ENCODE measurements at regions not wholly inside any gene's neighbourhood (a gene's known extent, or its start where the extent isn't known, plus 50 kb on each side); places are given as distances from the start of the nearest gene placed in this dataset.

- Histone ChIP-seq H3K9me3 (replicated peaks) (no peaks in the 10 kb centered on the region), H3K4me1 (replicated peaks) (no peaks in the 10 kb centered on the region), H3K36me3 (no peaks in the 10 kb centered on the region), H3K27me3 (replicated peaks) (no peaks in the 10 kb centered on the region), H3K27ac (no peak overlapping the region), H3K4me3 (no peak overlapping the region)
- no peak for DNase-seq (ENCODE audit: low read depth in 1 of 2, low spot score in 2 of 2)
Observed at GRCh38 chr4:59222221-59222620, 1977.9 kb upstream of the ADGRL3 start.

GRCh38 chr4:59223292-59223941 is 1976.7 kb upstream of the ADGRL3 start:
- H3K27me3 ChIP-seq (replicated peaks), result no peaks in the 10 kb centered on the region
- no peak for DNase-seq (ENCODE audit: low read depth in 1 of 2, low spot score in 2 of 2)
- no peak overlapping the region for H3K27ac ChIP-seq

GRCh38 chr4:59238212-59238611 is 1961.9 kb upstream of the ADGRL3 start:
- H3K4me3 ChIP-seq, result no peak overlapping the region
- H3K9me3 ChIP-seq (replicated peaks), result no peaks in the 10 kb centered on the region; the same call in 1 of the 2 replicates
- H3K4me1 ChIP-seq (replicated peaks), result no peaks in the 10 kb centered on the region
- H3K36me3 ChIP-seq, result no peaks in the 10 kb centered on the region
- H3K27ac ChIP-seq, result no peak overlapping the region
- H3K27me3 ChIP-seq (replicated peaks), result no peaks in the 10 kb centered on the region
- DNase-seq (ENCODE audit: low read depth in 1 of 2, low spot score in 2 of 2), result no peak

More at GRCh38 chr4:59223292-59223941, 1976.7 kb upstream of the ADGRL3 start:
- no peaks in the 10 kb centered on the region for H3K4me1 ChIP-seq (replicated peaks)
- no peak overlapping the region for H3K4me3 ChIP-seq
- no peaks in the 10 kb centered on the region for H3K36me3 ChIP-seq
- H3K9me3 ChIP-seq (replicated peaks), result no peaks in the 10 kb centered on the region

- H3K27me3 ChIP-seq (replicated peaks), result no peaks in the 10 kb centered on the region
- H3K4me3 ChIP-seq, result no peak overlapping the region
- DNase-seq (ENCODE audit: low read depth in 1 of 2, low spot score in 2 of 2), result no peak
- no peaks in the 10 kb centered on the region; the same call in 1 of the 2 replicates for H3K9me3 ChIP-seq (replicated peaks)
- H3K36me3 ChIP-seq, result no peaks in the 10 kb centered on the region
- no peaks in the 10 kb centered on the region for H3K4me1 ChIP-seq (replicated peaks)
- H3K27ac ChIP-seq, result no peak overlapping the region
Observed at GRCh38 chr4:59240011-59240410, 1960.1 kb upstream of the ADGRL3 start.

GRCh38 chr4:59243038-59243437 is 1957.1 kb upstream of the ADGRL3 start:
- Histone ChIP-seq H3K4me1 (replicated peaks) (no peaks in the 10 kb centered on the region), H3K9me3 (replicated peaks) (no peaks in the 10 kb centered on the region; the same call in 1 of the 2 replicates), H3K4me3 (no peak overlapping the region), H3K27me3 (replicated peaks) (no peaks in the 10 kb centered on the region), H3K36me3 (no peaks in the 10 kb centered on the region), H3K27ac (no peak overlapping the region)
- DNase-seq (ENCODE audit: low read depth in 1 of 2, low spot score in 2 of 2), result no peak

- H3K27ac ChIP-seq, result no peak overlapping the region
- H3K4me1 ChIP-seq (replicated peaks), result no peaks in the 10 kb centered on the region
- no peaks in the 10 kb centered on the region for H3K27me3 ChIP-seq (replicated peaks)
- DNase-seq (ENCODE audit: low read depth in 1 of 2, low spot score in 2 of 2), result no peak
- H3K4me3 ChIP-seq, result no peak overlapping the region
- no peaks in the 10 kb centered on the region for H3K36me3 ChIP-seq
- no peaks in the 10 kb centered on the region for H3K9me3 ChIP-seq (replicated peaks)
Observed at GRCh38 chr4:59247032-59247431, 1953.1 kb upstream of the ADGRL3 start.

- no peak for DNase-seq (ENCODE audit: low read depth in 1 of 2, low spot score in 2 of 2)
- Histone ChIP-seq H3K4me3 (no peak overlapping the region), H3K36me3 (no peaks in the 10 kb centered on the region)
Observed at GRCh38 chr4:59248313-59248712, 1951.8 kb upstream of the ADGRL3 start.

GRCh38 chr4:59249110-59249509 is 1951.0 kb upstream of the ADGRL3 start:
- Histone ChIP-seq H3K4me1 (replicated peaks) (no peaks in the 10 kb centered on the region), H3K27me3 (replicated peaks) (no peaks in the 10 kb centered on the region), H3K4me3 (no peak overlapping the region), H3K27ac (no peak overlapping the region), H3K36me3 (no peaks in the 10 kb centered on the region), H3K9me3 (replicated peaks) (no peaks in the 10 kb centered on the region)
- DNase-seq (ENCODE audit: low read depth in 1 of 2, low spot score in 2 of 2), result no peak

More at GRCh38 chr4:59248313-59248712, 1951.8 kb upstream of the ADGRL3 start:
- Histone ChIP-seq H3K27ac (no peak overlapping the region), H3K9me3 (replicated peaks) (no peaks in the 10 kb centered on the region), H3K27me3 (replicated peaks) (no peaks in the 10 kb centered on the region), H3K4me1 (replicated peaks) (no peaks in the 10 kb centered on the region)

GRCh38 chr4:59258002-59258401 is 1942.1 kb upstream of the ADGRL3 start:
- H3K27me3 ChIP-seq (replicated peaks), result no peaks in the 10 kb centered on the region
- no peak for DNase-seq (ENCODE audit: low read depth in 1 of 2, low spot score in 2 of 2)
- no peaks in the 10 kb centered on the region for H3K4me1 ChIP-seq (replicated peaks)
- no peak overlapping the region for H3K27ac ChIP-seq
- no peaks in the 10 kb centered on the region for H3K9me3 ChIP-seq (replicated peaks)
- H3K4me3 ChIP-seq, result no peak overlapping the region
- no peaks in the 10 kb centered on the region for H3K36me3 ChIP-seq

- H3K27me3 ChIP-seq (replicated peaks), result no peaks in the 10 kb centered on the region; the same call in 1 of the 2 replicates
- no peaks in the 10 kb centered on the region for H3K36me3 ChIP-seq
- DNase-seq (ENCODE audit: low read depth in 1 of 2, low spot score in 2 of 2), result no peak
- H3K27ac ChIP-seq, result no peak overlapping the region
- H3K4me3 ChIP-seq, result no peak overlapping the region
- H3K9me3 ChIP-seq (replicated peaks), result no peaks in the 10 kb centered on the region
- H3K4me1 ChIP-seq (replicated peaks), result no peaks in the 10 kb centered on the region
Observed at GRCh38 chr4:59307609-59308008, 1892.5 kb upstream of the ADGRL3 start.

- Histone ChIP-seq H3K36me3 (no peaks in the 10 kb centered on the region), H3K27me3 (replicated peaks) (no peaks in the 10 kb centered on the region), H3K4me3 (no peak overlapping the region), H3K27ac (no peak overlapping the region), H3K4me1 (replicated peaks) (no peaks in the 10 kb centered on the region), H3K9me3 (replicated peaks) (no peaks in the 10 kb centered on the region; the same call in 1 of the 2 replicates)
- DNase-seq (ENCODE audit: low read depth in 1 of 2, low spot score in 2 of 2), result no peak
Observed at GRCh38 chr4:59314637-59315036, 1885.5 kb upstream of the ADGRL3 start.

GRCh38 chr4:59339631-59340030 is 1860.5 kb upstream of the ADGRL3 start:
- no peaks in the 10 kb centered on the region for H3K36me3 ChIP-seq
- no peaks in the 10 kb centered on the region for H3K27me3 ChIP-seq (replicated peaks)
- no peak overlapping the region for H3K4me3 ChIP-seq
- DNase-seq (ENCODE audit: low read depth in 1 of 2, low spot score in 2 of 2), result no peak
- H3K9me3 ChIP-seq (replicated peaks), result no peaks in the 10 kb centered on the region
- no peaks in the 10 kb centered on the region for H3K4me1 ChIP-seq (replicated peaks)
- no peak overlapping the region for H3K27ac ChIP-seq

GRCh38 chr4:59341506-59341905 is 1858.6 kb upstream of the ADGRL3 start:
- no peak for DNase-seq (ENCODE audit: low read depth in 1 of 2, low spot score in 2 of 2)
- no peak overlapping the region for H3K27ac ChIP-seq
- H3K4me1 ChIP-seq (replicated peaks), result no peaks in the 10 kb centered on the region
- H3K27me3 ChIP-seq (replicated peaks), result no peaks in the 10 kb centered on the region
- no peak overlapping the region for H3K4me3 ChIP-seq
- H3K36me3 ChIP-seq, result no peaks in the 10 kb centered on the region
- no peaks in the 10 kb centered on the region for H3K9me3 ChIP-seq (replicated peaks)

GRCh38 chr4:59348949-59349348 is 1851.2 kb upstream of the ADGRL3 start:
- no peaks in the 10 kb centered on the region for H3K4me1 ChIP-seq (replicated peaks)
- DNase-seq (ENCODE audit: low read depth in 1 of 2, low spot score in 2 of 2), result no peak

GRCh38 chr4:59369229-59369628 is 1830.9 kb upstream of the ADGRL3 start:
- DNase-seq (ENCODE audit: low read depth in 1 of 2, low spot score in 2 of 2), result no peak
- no peak overlapping the region for H3K27ac ChIP-seq

More at GRCh38 chr4:59348949-59349348, 1851.2 kb upstream of the ADGRL3 start:
- Histone ChIP-seq H3K27me3 (replicated peaks) (no peaks in the 10 kb centered on the region), H3K27ac (no peak overlapping the region), H3K4me3 (no peak overlapping the region), H3K36me3 (no peaks in the 10 kb centered on the region), H3K9me3 (replicated peaks) (no peaks in the 10 kb centered on the region)

More at GRCh38 chr4:59369229-59369628, 1830.9 kb upstream of the ADGRL3 start:
- no peaks in the 10 kb centered on the region for H3K27me3 ChIP-seq (replicated peaks)
- H3K36me3 ChIP-seq, result no peaks in the 10 kb centered on the region
- H3K4me1 ChIP-seq (replicated peaks), result no peaks in the 10 kb centered on the region
- no peak overlapping the region for H3K4me3 ChIP-seq
- no peaks in the 10 kb centered on the region for H3K9me3 ChIP-seq (replicated peaks)
